GM23338 (cell line): ENCODE measurements at regions not wholly inside any gene's neighbourhood (a gene's known extent, or its start where the extent isn't known, plus 50 kb on each side); places are given as distances from the start of the nearest gene placed in this dataset.

Experiments
- ATAC-seq: fragments of 200-7000 bp; cut with Tn5 transposase; 3 replicates; pipeline ENCODE4 v1.9.1; 2020
- DNase-seq: peaks from one replicate; pipeline ENCODE4 v3.0.0-alpha.2; 2015; ENCODE audit warnings: low spot score
- H2AFZ ChIP-seq: fragments of 200-600 bp; sonication (generic); 2 replicates; pipeline ENCODE4 v1.8.0; 2016; ENCODE audit warnings: antibody characterized with exemption, mild to moderate bottlenecking, moderate library complexity
- H3F3A ChIP-seq: fragments of 200-600 bp; sonication (generic); replicated peaks from 2 replicates; pipeline ENCODE4 v1.8.0; 2017; ENCODE audit warnings: antibody characterized with exemption, mixed run types, low read depth
- H3K27ac ChIP-seq: fragments of 200-600 bp; sonication (generic); 2 replicates; pipeline ENCODE4 v1.6.1; 2016; ENCODE audit warnings: low read depth
- H3K27me3 ChIP-seq: fragments of 200-600 bp; sonication (generic); 2 replicates; pipeline ENCODE4 v1.8.0; 2016; ENCODE audit warnings: mild to moderate bottlenecking, mixed run types, moderate library complexity; ENCODE audit not compliant: insufficient read depth
- H3K36me3 ChIP-seq: fragments of 200-600 bp; sonication (generic); 2 replicates; pipeline ENCODE4 v1.8.0; 2016; ENCODE audit warnings: mild to moderate bottlenecking; ENCODE audit not compliant: insufficient read depth
- H3K4me1 ChIP-seq: fragments of 200-600 bp; sonication (generic); 2 replicates; pipeline ENCODE4 v1.8.0; 2016; ENCODE audit warnings: mild to moderate bottlenecking, moderate library complexity; ENCODE audit not compliant: insufficient read depth
- H3K4me2 ChIP-seq: fragments of 200-600 bp; sonication (generic); 2 replicates; pipeline ENCODE4 v1.7.1; 2017; ENCODE audit warnings: mixed run types
- H3K4me3 ChIP-seq: fragments of 200-600 bp; sonication (generic); 2 replicates; pipeline ENCODE4 v1.6.1; 2016; ENCODE audit warnings: mixed run types
- H3K79me2 ChIP-seq: fragments of 200-600 bp; sonication (generic); replicated peaks from 2 replicates; pipeline ENCODE4 v1.8.0; 2017; ENCODE audit warnings: mild to moderate bottlenecking; ENCODE audit not compliant: insufficient read depth
- H3K9me2 ChIP-seq: fragments of 200-600 bp; sonication (generic); 2 replicates; pipeline ENCODE4 v1.8.0; 2017; ENCODE audit not compliant: insufficient read depth
- H4K20me1 ChIP-seq: fragments of 200-600 bp; sonication (generic); replicated peaks from 2 replicates; pipeline ENCODE4 v1.8.0; 2017; ENCODE audit warnings: mild to moderate bottlenecking; ENCODE audit not compliant: insufficient read depth
- H3K27ac Mint-ChIP-seq: 2 replicates; pipeline ENCODE4 v1.8.0; 2020; ENCODE audit warnings: inconsistent platforms, mild to moderate bottlenecking, moderate library complexity, mixed read lengths
- H3K27me3 Mint-ChIP-seq: 3 replicates; pipeline ENCODE4 v1.8.0; 2022; ENCODE audit warnings: low read depth, mild to moderate bottlenecking, moderate library complexity, mixed read lengths, inconsistent platforms; ENCODE audit not compliant: insufficient read depth, poor library complexity
- H3K36me3 Mint-ChIP-seq: 3 replicates; pipeline ENCODE4 v1.8.0; 2021; ENCODE audit warnings: low read depth, mild to moderate bottlenecking, inconsistent platforms, moderate library complexity, mixed read lengths
- H3K4me1 Mint-ChIP-seq: 3 replicates; pipeline ENCODE4 v1.8.0; 2020; ENCODE audit warnings: mild to moderate bottlenecking, inconsistent platforms, mixed read lengths
- H3K4me3 Mint-ChIP-seq: 3 replicates; pipeline ENCODE4 v1.8.0; 2021; ENCODE audit warnings: moderate library complexity, mild to moderate bottlenecking, inconsistent platforms, mixed read lengths
- H3K9me3 Mint-ChIP-seq: 3 replicates; pipeline ENCODE4 v1.8.0; 2020; ENCODE audit warnings: moderate library complexity, mild to moderate bottlenecking, inconsistent platforms, mixed read lengths
- CREB1 ChIP-seq: fragments of 250-450 bp; sonication (Bioruptor Pico); IDR thresholded peaks from 2 replicates; pipeline ENCODE4 v1.5.0; 2020; ENCODE audit warnings: low read depth, mild to moderate bottlenecking, moderate library complexity
- CTCF ChIP-seq, 2 experiments: fragments of 200-600 bp in 1 of 2; sonication (generic) in 1 of 2; conservative IDR thresholded peaks; 2 replicates each; pipeline versions ENCODE4 v1.5.1 to v1.6.1; 2016 to 2017; ENCODE audit warnings: antibody characterized with exemption in 2 of 2, low read depth in 2 of 2, mild to moderate bottlenecking in 2 of 2, moderate library complexity in 1 of 2
- ETS1 ChIP-seq: IDR thresholded peaks from 2 replicates; pipeline ENCODE4 v1.6.1; 2016; ENCODE audit warnings: antibody characterized with exemption
- EZH2 ChIP-seq: fragments of 200-600 bp; sonication (generic); IDR thresholded peaks from one replicate; pipeline ENCODE4 v1.8.0; 2017; ENCODE audit warnings: antibody characterized with exemption, mild to moderate bottlenecking, low read depth; ENCODE audit not compliant: unreplicated experiment
- EZH2phosphoT487 ChIP-seq: fragments of 200-600 bp; sonication (generic); IDR thresholded peaks from one replicate; pipeline ENCODE4 v1.8.1; 2018; ENCODE audit warnings: antibody characterized with exemption; ENCODE audit not compliant: unreplicated experiment
- JUNB ChIP-seq: IDR thresholded peaks from one replicate; pipeline ENCODE4 v1.6.1; 2016; ENCODE audit warnings: antibody characterized with exemption; ENCODE audit not compliant: unreplicated experiment
- NANOG ChIP-seq: IDR thresholded peaks from 2 replicates; pipeline ENCODE4 v1.6.1; 2016; ENCODE audit warnings: antibody characterized with exemption, borderline replicate concordance
- POLR2AphosphoS5 ChIP-seq: IDR thresholded peaks from 2 replicates; pipeline ENCODE4 v1.6.1; 2016; ENCODE audit warnings: antibody characterized with exemption, low read depth
- REST ChIP-seq: IDR thresholded peaks from one replicate; pipeline ENCODE4 v1.6.1; 2018; ENCODE audit warnings: antibody characterized with exemption; ENCODE audit not compliant: unreplicated experiment
- STAT1 ChIP-seq: IDR thresholded peaks from one replicate; pipeline ENCODE4 v1.6.1; 2016; ENCODE audit warnings: antibody characterized with exemption; ENCODE audit not compliant: unreplicated experiment
- ZNF114 ChIP-seq: fragments of 250-450 bp; sonication (Bioruptor Pico); IDR thresholded peaks from 2 replicates; pipeline ENCODE4 v1.5.0; 2020; ENCODE audit warnings: mild to moderate bottlenecking, moderate library complexity
- ZNF331 ChIP-seq: fragments of 250-450 bp; sonication (Bioruptor Pico); IDR thresholded peaks from 2 replicates; pipeline ENCODE4 v1.5.0; 2020; ENCODE audit warnings: low read depth, mild to moderate bottlenecking, moderate library complexity
- ZNF462 ChIP-seq: fragments of 250-450 bp; sonication (Bioruptor Pico); IDR thresholded peaks from 2 replicates; pipeline ENCODE4 v1.5.0; 2020; ENCODE audit warnings: mild to moderate bottlenecking, moderate library complexity

GRCh38 chr4:66949419-66949818, 595.9 kb downstream of the CENPC start:
- no peaks in the 10 kb centered on the region for H3K9me3 Mint-ChIP-seq
- H3K4me2 ChIP-seq, result no peak overlapping the region
- no peak for ATAC-seq

More at GRCh38 chr4:66949419-66949818, 595.9 kb downstream of the CENPC start:
- Histone ChIP-seq H3K36me3 (no peaks in the 10 kb centered on the region), H3K9me2 (peaks cover 4% of the 10 kb centered on the region), H2AFZ (no peak overlapping the region), H3F3A (no peaks in the 10 kb centered on the region), H3K27me3 (no peaks in the 10 kb centered on the region), H3K4me3 (no peak overlapping the region), H4K20me1 (no peaks in the 10 kb centered on the region), H3K79me2 (no peaks in the 10 kb centered on the region), H3K4me1 (0 out of 2 replicates have a peak, but pooled peaks cover 4% of the 10 kb centered on the region), H3K27ac (no peak overlapping the region)
- no peak for DNase-seq
- H3K36me3 Mint-ChIP-seq, result no peaks in the 10 kb centered on the region
- peaks cover 15% of the 10 kb centered on the region; the same call in 2 of the 3 replicates for H3K4me1 Mint-ChIP-seq
- H3K27me3 Mint-ChIP-seq, result peaks cover 1% of the 10 kb centered on the region
- no peak overlapping the region for H3K27ac Mint-ChIP-seq
- no peak for TF ChIP-seq EZH2
- no peak for TF ChIP-seq ETS1
- TF ChIP-seq CREB1 (CRISPR knock-in tag), result no peak
- TF ChIP-seq CTCF (conservative IDR thresholded peaks at IDR 0.05; ENCODE audit: low read depth in 2 of 2), result no peak
- TF ChIP-seq JUNB, result no peak
- no peak for TF ChIP-seq STAT1
- TF ChIP-seq NANOG, result no peak
- TF ChIP-seq REST, result no peak
- TF ChIP-seq POLR2AphosphoS5, result no peak
- TF ChIP-seq ZNF331 (CRISPR knock-in tag), result no peak
- TF ChIP-seq ZNF114 (CRISPR knock-in tag), result no peak
- TF ChIP-seq EZH2phosphoT487, result no peak
- TF ChIP-seq ZNF462 (CRISPR knock-in tag), result no peak
- H3K4me3 Mint-ChIP-seq, result no peak overlapping the region
